ENCODE measurements at regions not wholly inside any gene's neighbourhood (a gene's known extent, or its start where the extent isn't known, plus 50 kb on each side); places are given as distances from the start of the nearest gene placed in this dataset.

GRCh38 chr1:8267307-8267706 lies 50.6 kb upstream of the SLC45A1 start:
- DNase-seq (ENCODE audit: low read depth), result no peak

- no peak for DNase-seq (ENCODE audit: low read depth)
Measured at GRCh38 chr1:8266436-8267165, 51.3 kb upstream of the SLC45A1 start.

- DNase-seq (ENCODE audit: low read depth), result no peak
Measured at GRCh38 chr1:8263791-8264190, 54.1 kb upstream of the SLC45A1 start.

GRCh38 chr1:8261398-8261762 lies 56.5 kb upstream of the SLC45A1 start:
- no peak for DNase-seq (ENCODE audit: low read depth)

- peak; percentile 85 for DNase-seq (ENCODE audit: low read depth)
Measured at GRCh38 chr1:8259498-8260290, 58.2 kb upstream of the SLC45A1 start.

GRCh38 chr1:8257621-8258020 lies 60.3 kb upstream of the SLC45A1 start:
- peak; percentile 83 for DNase-seq (ENCODE audit: low read depth)

GRCh38 chr1:8256321-8256720 lies 61.6 kb upstream of the SLC45A1 start:
- DNase-seq (ENCODE audit: low read depth), result no peak

- DNase-seq (ENCODE audit: low read depth), result no peak
Measured at GRCh38 chr1:8255712-8256111, 62.2 kb upstream of the SLC45A1 start.

GRCh38 chr1:8252266-8252951 lies 65.5 kb upstream of the SLC45A1 start:
- no peak for DNase-seq (ENCODE audit: low read depth)

GRCh38 chr1:8251635-8252034 lies 66.3 kb upstream of the SLC45A1 start:
- DNase-seq (ENCODE audit: low read depth), result no peak

GRCh38 chr1:8249838-8250237 lies 68.1 kb upstream of the SLC45A1 start:
- DNase-seq (ENCODE audit: low read depth), result no peak

GRCh38 chr1:8247811-8248436 lies 70.0 kb upstream of the SLC45A1 start:
- DNase-seq (ENCODE audit: low read depth), result no peak

- no peak for DNase-seq (ENCODE audit: low read depth)
Measured at GRCh38 chr1:8244304-8244703, 73.6 kb upstream of the SLC45A1 start.

- DNase-seq (ENCODE audit: low read depth), result no peak
Measured at GRCh38 chr1:8242498-8242897, 75.4 kb upstream of the SLC45A1 start.

GRCh38 chr1:8241417-8242014 lies 76.4 kb upstream of the SLC45A1 start:
- peak; percentile 17 for DNase-seq (ENCODE audit: low read depth)

GRCh38 chr1:8239306-8240023 lies 78.4 kb upstream of the SLC45A1 start:
- DNase-seq (ENCODE audit: low read depth), result peak; percentile 15

- DNase-seq (ENCODE audit: low read depth), result peak; percentile 70
Measured at GRCh38 chr1:8239039-8239305, 78.9 kb upstream of the SLC45A1 start.

GRCh38 chr1:8238141-8239038 lies 79.5 kb upstream of the SLC45A1 start:
- DNase-seq (ENCODE audit: low read depth), result peak; percentile 72

- DNase-seq (ENCODE audit: low read depth), result no peak
Measured at GRCh38 chr1:8232036-8232757, 85.7 kb upstream of the SLC45A1 start.

GRCh38 chr1:8230292-8230621 lies 87.7 kb upstream of the SLC45A1 start:
- no peak for DNase-seq (ENCODE audit: low read depth)

Data from M059J (cell line).